ENCODE measurements at regions not wholly inside any gene's neighbourhood (a gene's known extent, or its start where the extent isn't known, plus 50 kb on each side); places are given as distances from the start of the nearest gene placed in this dataset.

DNA sequence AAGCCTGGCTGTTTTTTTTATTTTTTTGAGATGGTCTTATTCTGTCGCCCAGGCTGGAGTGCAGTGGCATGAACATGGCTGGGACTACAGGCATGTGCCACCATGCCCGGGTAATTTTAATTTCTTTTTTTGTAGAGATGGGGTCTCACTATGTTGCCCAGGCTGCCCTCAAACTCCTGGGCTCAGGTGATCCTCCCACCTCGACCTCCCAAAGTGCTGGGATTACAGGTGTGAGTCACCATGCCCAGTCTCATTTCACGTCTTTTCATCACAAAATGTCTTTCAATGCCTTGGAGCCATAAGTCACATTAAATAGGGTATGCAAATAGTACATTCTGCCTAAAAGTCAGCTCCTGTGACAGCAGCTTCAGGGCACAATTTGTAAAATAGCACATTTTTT, 52.8 kb downstream of the SOX2 start:
- DNase-seq, result no peak
- Histone ChIP-seq H3K27me3 (replicated peaks; ENCODE audit: insufficient read depth) (no peaks in the 10 kb centered on the region), H4K20me1 (ENCODE audit: insufficient read depth) (no peaks in the 10 kb centered on the region), H3K4me2 (ENCODE audit: unreplicated experiment) (no peak overlapping the region), H3K4me3 (no peak overlapping the region), H3K36me3 (ENCODE audit: low read depth) (no peaks in the 10 kb centered on the region), H3F3A (ENCODE audit: insufficient read depth) (no peaks in the 10 kb centered on the region), H3K9me2 (ENCODE audit: insufficient read depth) (no peaks in the 10 kb centered on the region), H3K9me3 (ENCODE audit: low read depth) (no peaks in the 10 kb centered on the region), H3K79me2 (ENCODE audit: insufficient read depth) (no peaks in the 10 kb centered on the region), H3K27ac (no peak overlapping the region), H3K9ac (no peak overlapping the region), H2AFZ (no peak overlapping the region), H3K4me1 (ENCODE audit: insufficient read depth) (no peaks in the 10 kb centered on the region)
- in situ Hi-C loops (cut with MboI), result no loop called here
- 33 to 38% methylated on average over 4 of the region's 4 CpGs for WGBS, 2 experiments (ENCODE audit: low coverage in 1 of 2, low lambda C conversion rate in 2 of 2, missing lambda C conversion rate in 2 of 2)
- TF ChIP-seq EZH2 (IDR thresholded peaks at IDR 0.05; ENCODE audit: insufficient read depth, poor library complexity, severe bottlenecking) (no peak), EZH2phosphoT487 (IDR thresholded peaks at IDR 0.05; ENCODE audit: insufficient read depth, low read depth) (no peak)

DNA sequence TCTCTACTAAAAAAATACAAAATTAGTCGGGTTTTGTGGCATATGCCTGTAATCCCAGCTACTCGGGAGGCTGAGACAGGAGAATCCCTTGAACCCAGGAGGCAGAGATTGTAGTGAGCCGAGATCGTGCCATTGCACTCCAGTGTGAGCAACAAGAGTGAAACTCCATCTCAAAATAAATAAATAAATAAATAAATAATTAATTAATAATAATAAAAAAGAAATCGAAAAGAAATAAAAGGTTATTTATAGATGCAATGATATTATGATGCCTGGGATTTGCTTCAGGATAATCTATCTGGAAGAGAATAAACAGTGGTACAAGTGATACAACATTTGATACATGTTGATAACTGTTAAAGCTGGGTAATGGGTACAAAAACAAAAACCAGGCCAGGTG, 58.6 kb downstream of the SOX2 start:
- in situ Hi-C loops (cut with MboI), result no loop called here
- 42 to 48% methylated on average over 5 of the region's 5 CpGs for WGBS, 2 experiments (ENCODE audit: low coverage in 1 of 2, low lambda C conversion rate in 2 of 2, missing lambda C conversion rate in 2 of 2)

DNA sequence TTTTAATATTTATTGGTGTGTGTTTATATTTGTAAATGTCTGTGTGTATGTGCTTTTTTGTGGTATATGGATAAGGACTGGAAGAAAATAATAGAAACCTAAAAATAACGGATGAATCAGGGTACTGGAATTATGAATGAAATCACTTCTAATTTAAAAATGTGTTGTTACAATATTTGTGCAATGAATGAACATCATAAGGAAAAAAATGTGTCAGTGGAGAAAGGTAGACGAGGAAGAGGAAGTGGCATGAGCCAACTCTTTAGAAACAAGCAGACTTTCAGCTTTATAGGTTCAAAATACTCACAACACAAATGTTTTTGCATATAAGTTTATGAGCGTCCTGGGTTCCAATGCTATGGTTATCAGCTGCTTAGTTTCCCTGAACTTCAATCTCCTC, 59.4 kb downstream of the SOX2 start:
- H3F3A ChIP-seq (ENCODE audit: insufficient read depth), result no peaks in the 10 kb centered on the region
- 18 to 20% methylated on average over 3 of the region's 3 CpGs for WGBS, 2 experiments (ENCODE audit: low coverage in 1 of 2, low lambda C conversion rate in 2 of 2, missing lambda C conversion rate in 2 of 2)

More for the DNA sequence above, 58.6 kb downstream of the SOX2 start:
- Histone ChIP-seq H3K36me3 (ENCODE audit: low read depth) (no peaks in the 10 kb centered on the region), H2AFZ (no peak overlapping the region), H3K4me1 (ENCODE audit: insufficient read depth) (no peaks in the 10 kb centered on the region), H3K9me3 (ENCODE audit: low read depth) (no peaks in the 10 kb centered on the region), H3F3A (ENCODE audit: insufficient read depth) (no peaks in the 10 kb centered on the region), H3K79me2 (ENCODE audit: insufficient read depth) (no peaks in the 10 kb centered on the region), H3K9ac (no peak overlapping the region), H3K9me2 (ENCODE audit: insufficient read depth) (no peaks in the 10 kb centered on the region), H3K27ac (no peak overlapping the region), H4K20me1 (ENCODE audit: insufficient read depth) (no peaks in the 10 kb centered on the region), H3K27me3 (replicated peaks; ENCODE audit: insufficient read depth) (no peaks in the 10 kb centered on the region), H3K4me3 (no peak overlapping the region), H3K4me2 (ENCODE audit: unreplicated experiment) (no peak overlapping the region)
- no peak for DNase-seq
- TF ChIP-seq EZH2 (IDR thresholded peaks at IDR 0.05; ENCODE audit: insufficient read depth, poor library complexity, severe bottlenecking) (no peak), EZH2phosphoT487 (IDR thresholded peaks at IDR 0.05; ENCODE audit: insufficient read depth, low read depth) (no peak)

DNA sequence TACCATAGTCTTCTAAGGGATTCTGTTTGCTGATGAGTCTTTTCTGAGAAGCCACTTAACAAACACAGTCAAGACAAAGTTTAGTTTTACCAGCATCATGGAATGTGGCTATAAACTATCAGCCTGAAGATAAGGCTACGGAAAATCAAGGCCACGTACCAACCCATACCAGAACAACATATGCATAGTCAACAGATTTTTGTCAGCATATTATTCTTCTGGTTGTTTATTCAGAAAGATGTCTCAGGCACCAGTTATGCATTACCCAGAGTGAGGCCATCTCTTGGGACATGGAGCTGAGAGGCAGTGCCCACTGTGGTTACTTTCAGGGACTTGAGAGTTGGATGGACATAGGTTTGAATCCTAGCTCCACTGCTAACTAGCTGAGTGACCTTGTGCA, 60.4 kb downstream of the SOX2 start:
- H3K27ac ChIP-seq, result no peak overlapping the region
- no peak for TF ChIP-seq EZH2 (IDR thresholded peaks at IDR 0.05; ENCODE audit: insufficient read depth, poor library complexity, severe bottlenecking)
- TF ChIP-seq EZH2phosphoT487 (IDR thresholded peaks at IDR 0.05; ENCODE audit: insufficient read depth, low read depth), result no peak
- no peaks in the 10 kb centered on the region for H4K20me1 ChIP-seq (ENCODE audit: insufficient read depth)
- H3F3A ChIP-seq (ENCODE audit: insufficient read depth), result no peaks in the 10 kb centered on the region
- H3K79me2 ChIP-seq (ENCODE audit: insufficient read depth), result no peaks in the 10 kb centered on the region
- no peaks in the 10 kb centered on the region for H3K36me3 ChIP-seq (ENCODE audit: low read depth)
- no peaks in the 10 kb centered on the region for H3K27me3 ChIP-seq (replicated peaks; ENCODE audit: insufficient read depth)
- no peak overlapping the region for H3K4me3 ChIP-seq
- H2AFZ ChIP-seq, result no peak overlapping the region
- in situ Hi-C loops (cut with MboI), result no loop called here
- H3K9me3 ChIP-seq (ENCODE audit: low read depth), result no peaks in the 10 kb centered on the region
- DNase-seq, result no peak
- H3K4me2 ChIP-seq (ENCODE audit: unreplicated experiment), result no peak overlapping the region
- H3K4me1 ChIP-seq (ENCODE audit: insufficient read depth), result no peaks in the 10 kb centered on the region
- 37 to 51% methylated on average over 2 of the region's 2 CpGs for WGBS, 2 experiments (ENCODE audit: low coverage in 1 of 2, low lambda C conversion rate in 2 of 2, missing lambda C conversion rate in 2 of 2)
- H3K9me2 ChIP-seq (ENCODE audit: insufficient read depth), result no peaks in the 10 kb centered on the region
- no peak overlapping the region for H3K9ac ChIP-seq

More for the DNA sequence above, 59.4 kb downstream of the SOX2 start:
- no peaks in the 10 kb centered on the region for H3K79me2 ChIP-seq (ENCODE audit: insufficient read depth)
- TF ChIP-seq EZH2phosphoT487 (IDR thresholded peaks at IDR 0.05; ENCODE audit: insufficient read depth, low read depth) (no peak), EZH2 (IDR thresholded peaks at IDR 0.05; ENCODE audit: insufficient read depth, poor library complexity, severe bottlenecking) (no peak)
- H4K20me1 ChIP-seq (ENCODE audit: insufficient read depth), result no peaks in the 10 kb centered on the region
- no peak overlapping the region for H3K27ac ChIP-seq
- H3K4me1 ChIP-seq (ENCODE audit: insufficient read depth), result no peaks in the 10 kb centered on the region
- H3K9me3 ChIP-seq (ENCODE audit: low read depth), result no peaks in the 10 kb centered on the region
- in situ Hi-C loops (cut with MboI), result no loop called here
- no peaks in the 10 kb centered on the region for H3K9me2 ChIP-seq (ENCODE audit: insufficient read depth)
- H3K36me3 ChIP-seq (ENCODE audit: low read depth), result no peaks in the 10 kb centered on the region
- no peaks in the 10 kb centered on the region for H3K27me3 ChIP-seq (replicated peaks; ENCODE audit: insufficient read depth)
- H3K4me3 ChIP-seq, result no peak overlapping the region
- no peak overlapping the region for H3K9ac ChIP-seq
- no peak overlapping the region for H2AFZ ChIP-seq
- no peak overlapping the region for H3K4me2 ChIP-seq (ENCODE audit: unreplicated experiment)
- DNase-seq, result no peak

DNA sequence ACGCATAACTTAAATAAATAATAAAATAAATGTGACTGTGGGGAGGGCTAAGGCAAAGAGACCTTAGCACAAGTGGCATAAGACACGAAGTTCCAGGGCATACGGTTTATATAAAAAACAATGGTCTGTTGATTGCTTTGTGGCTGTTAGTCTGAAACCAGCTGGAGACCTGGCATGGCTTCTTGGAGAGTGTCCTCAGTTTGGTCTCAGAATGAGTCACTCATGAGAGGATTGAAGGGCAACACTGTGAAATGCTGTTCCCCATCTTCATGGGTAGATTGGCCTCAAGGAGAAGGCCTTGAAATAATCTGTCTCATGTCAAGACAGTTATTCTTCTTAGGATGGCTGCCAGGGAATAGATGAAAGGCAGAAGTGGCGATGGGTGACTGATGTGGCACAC, 62.2 kb downstream of the SOX2 start:
- H2AFZ ChIP-seq, result no peak overlapping the region
- 6 to 8% methylated on average over 4 of the region's 4 CpGs for WGBS, 2 experiments (ENCODE audit: low coverage in 1 of 2, low lambda C conversion rate in 2 of 2, missing lambda C conversion rate in 2 of 2)
- no peaks in the 10 kb centered on the region for H3K27me3 ChIP-seq (replicated peaks; ENCODE audit: insufficient read depth)
- H3K9ac ChIP-seq, result no peak overlapping the region
- in situ Hi-C loops (cut with MboI), result no loop called here
- H3K9me2 ChIP-seq (ENCODE audit: insufficient read depth), result no peaks in the 10 kb centered on the region
- no peak overlapping the region for H3K27ac ChIP-seq
- H3K36me3 ChIP-seq (ENCODE audit: low read depth), result no peaks in the 10 kb centered on the region
- no peaks in the 10 kb centered on the region for H3K9me3 ChIP-seq (ENCODE audit: low read depth)
- H3K4me1 ChIP-seq (ENCODE audit: insufficient read depth), result no peaks in the 10 kb centered on the region
- H4K20me1 ChIP-seq (ENCODE audit: insufficient read depth), result no peaks in the 10 kb centered on the region
- no peak overlapping the region for H3K4me2 ChIP-seq (ENCODE audit: unreplicated experiment)
- H3F3A ChIP-seq (ENCODE audit: insufficient read depth), result no peaks in the 10 kb centered on the region
- TF ChIP-seq EZH2 (IDR thresholded peaks at IDR 0.05; ENCODE audit: insufficient read depth, poor library complexity, severe bottlenecking), result no peak
- TF ChIP-seq EZH2phosphoT487 (IDR thresholded peaks at IDR 0.05; ENCODE audit: insufficient read depth, low read depth), result no peak
- no peak overlapping the region for H3K4me3 ChIP-seq
- no peak for DNase-seq
- H3K79me2 ChIP-seq (ENCODE audit: insufficient read depth), result no peaks in the 10 kb centered on the region

All from GM23248 (cell line).